ENCODE measurements at regions not wholly inside any gene's neighbourhood (a gene's known extent, or its start where the extent isn't known, plus 50 kb on each side); places are given as distances from the start of the nearest gene placed in this dataset.

- TF ChIP-seq EZH2 (IDR thresholded peaks at IDR 0.05; ENCODE audit: borderline replicate concordance, insufficient read depth, low read depth, low read length, poor library complexity, severe bottlenecking), result no peak
- TF ChIP-seq, protein P1, sequence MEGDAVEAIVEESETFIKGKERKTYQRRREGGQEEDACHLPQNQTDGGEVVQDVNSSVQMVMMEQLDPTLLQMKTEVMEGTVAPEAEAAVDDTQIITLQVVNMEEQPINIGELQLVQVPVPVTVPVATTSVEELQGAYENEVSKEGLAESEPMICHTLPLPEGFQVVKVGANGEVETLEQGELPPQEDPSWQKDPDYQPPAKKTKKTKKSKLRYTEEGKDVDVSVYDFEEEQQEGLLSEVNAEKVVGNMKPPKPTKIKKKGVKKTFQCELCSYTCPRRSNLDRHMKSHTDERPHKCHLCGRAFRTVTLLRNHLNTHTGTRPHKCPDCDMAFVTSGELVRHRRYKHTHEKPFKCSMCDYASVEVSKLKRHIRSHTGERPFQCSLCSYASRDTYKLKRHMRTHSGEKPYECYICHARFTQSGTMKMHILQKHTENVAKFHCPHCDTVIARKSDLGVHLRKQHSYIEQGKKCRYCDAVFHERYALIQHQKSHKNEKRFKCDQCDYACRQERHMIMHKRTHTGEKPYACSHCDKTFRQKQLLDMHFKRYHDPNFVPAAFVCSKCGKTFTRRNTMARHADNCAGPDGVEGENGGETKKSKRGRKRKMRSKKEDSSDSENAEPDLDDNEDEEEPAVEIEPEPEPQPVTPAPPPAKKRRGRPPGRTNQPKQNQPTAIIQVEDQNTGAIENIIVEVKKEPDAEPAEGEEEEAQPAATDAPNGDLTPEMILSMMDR (IDR thresholded peaks at IDR 0.05), result no peak
- 94% methylated on average over 3 of the region's 7 CpGs for WGBS (ENCODE audit: insufficient coverage)
- CTCF ChIA-PET, result no interaction called here
- peaks cover 39% of the 10 kb centered on the region for H3K4me1 Mint-ChIP-seq
- Histone ChIP-seq H3K9ac (ENCODE audit: low read length) (peak overlapping the region; percentile 99), H3K4me1 (ENCODE audit: control insufficient read depth in 2 of 2, insufficient read depth in 2 of 2, low read length in 2 of 2) (peaks cover 19 to 32% of the 10 kb centered on the region in 2 donors), H3K4me3 (ENCODE audit: control extremely low read depth in 1 of 5, extremely low read depth in 1 of 5, insufficient read depth in 1 of 5, low read depth in 2 of 5, low read length in 4 of 5) (peak overlapping the region; percentile 57 to 98 (median 83)), H3K4me2 (replicated peaks; ENCODE audit: low read depth, low read length, poor library complexity, severe bottlenecking) (peak overlapping the region; percentile 80), H3K9me3 (ENCODE audit: control extremely low read depth in 1 of 3, control insufficient read depth in 2 of 3, insufficient read depth in 1 of 3, low read length in 2 of 3) (no peaks in the 10 kb centered on the region), H3K79me2 (ENCODE audit: control insufficient read depth, insufficient read depth, low read length) (peaks cover 6% of the 10 kb centered on the region), H4K20me1 (ENCODE audit: control insufficient read depth, insufficient read depth, low read length, poor library complexity, severe bottlenecking) (no peaks in the 10 kb centered on the region), H3K27me3 (replicated peaks in 1 of 4; ENCODE audit: control extremely low read depth in 1 of 4, control insufficient read depth in 3 of 4, insufficient read depth in 4 of 4, low read length in 3 of 4) (no peaks in the 10 kb centered on the region), H3K27ac (ENCODE audit: low read length in 2 of 2) (peak overlapping the region; percentile 95 to 100), H3K36me3 (replicated peaks in 1 of 2; ENCODE audit: control extremely low read depth in 1 of 2, control insufficient read depth in 1 of 2, extremely low read depth in 1 of 2, insufficient read depth in 2 of 2, low read length in 1 of 2) (no peaks in the 10 kb centered on the region), H2AFZ (ENCODE audit: insufficient read depth, low read depth, low read length, poor library complexity, severe bottlenecking) (peak overlapping the region; percentile 78)
- ATAC-seq (ENCODE audit: low read depth) (no peak), DNase-seq (no peak)
- peak overlapping the region; percentile 96 for H3K4me3 Mint-ChIP-seq
- intact Hi-C loops (cut with micrococcal nuclease), result loop anchor here (5.0 kb wide), 3 partner anchors 186 to 894 kb away; no protein-coding TSS in a partner anchor
- H3K27ac Mint-ChIP-seq, result peak overlapping the region; percentile 100
- H3K27me3 Mint-ChIP-seq, result no peaks in the 10 kb centered on the region
- POLR2A ChIA-PET, result no interaction called here
- peaks cover 2% of the 10 kb centered on the region for H3K9me3 Mint-ChIP-seq (ENCODE audit: insufficient read depth)
Measured at GRCh38 chr13:33541456-33541855, 255.9 kb upstream of the STARD13 start.

DNA sequence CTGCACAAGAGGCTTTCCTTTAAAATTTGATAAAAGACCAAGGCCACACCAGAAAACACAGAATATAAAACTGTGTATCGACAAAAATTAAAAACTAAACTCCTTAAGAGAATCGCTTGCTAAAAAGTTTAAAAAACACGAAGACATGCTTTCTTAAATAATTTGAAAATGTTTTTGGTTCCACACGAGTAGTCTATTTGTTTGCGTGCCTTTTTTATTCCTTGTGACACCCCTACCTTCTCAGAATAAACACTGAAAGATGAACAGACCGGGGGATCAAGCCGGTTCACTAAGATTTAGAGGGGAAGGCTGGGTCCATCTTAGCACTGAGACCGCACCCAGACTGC lies 256.4 kb upstream of the STARD13 start:
- H3K27ac ChIP-seq (ENCODE audit: low read length in 2 of 2), result peak overlapping the region; percentile 95 to 100
- ATAC-seq (ENCODE audit: low read depth), result no peak
- peak overlapping the region; percentile 100 for H3K27ac Mint-ChIP-seq
- peak overlapping the region; percentile 99 for H3K9ac ChIP-seq (ENCODE audit: low read length)
- no peaks in the 10 kb centered on the region for H4K20me1 ChIP-seq (ENCODE audit: control insufficient read depth, insufficient read depth, low read length, poor library complexity, severe bottlenecking)
- H3K4me2 ChIP-seq (replicated peaks; ENCODE audit: low read depth, low read length, poor library complexity, severe bottlenecking), result peak overlapping the region; percentile 80
- H3K36me3 ChIP-seq (replicated peaks in 1 of 2; ENCODE audit: control extremely low read depth in 1 of 2, control insufficient read depth in 1 of 2, extremely low read depth in 1 of 2, insufficient read depth in 2 of 2, low read length in 1 of 2), result no peaks in the 10 kb centered on the region
- H3K4me3 ChIP-seq (ENCODE audit: control extremely low read depth in 1 of 5, extremely low read depth in 1 of 5, insufficient read depth in 1 of 5, low read depth in 2 of 5, low read length in 4 of 5), result peak overlapping the region; percentile 57 to 98 (median 83)
- TF ChIP-seq, protein P1 (IDR thresholded peaks at IDR 0.05), result no peak
- no peak for TF ChIP-seq EZH2 (IDR thresholded peaks at IDR 0.05; ENCODE audit: borderline replicate concordance, insufficient read depth, low read depth, low read length, poor library complexity, severe bottlenecking)
- DNase-seq, result no peak
- H3K27me3 ChIP-seq (replicated peaks in 1 of 4; ENCODE audit: control extremely low read depth in 1 of 4, control insufficient read depth in 3 of 4, insufficient read depth in 4 of 4, low read length in 3 of 4), result no peaks in the 10 kb centered on the region
- intact Hi-C loops (cut with micrococcal nuclease), result loop anchor here (1.0 to 5.0 kb wide), 9 partner anchors 137 to 1401 kb away; partner anchors contain the start of genes N4BP2L1, N4BP2L2, NBEA and RFC3
- ChIA-PET CTCF (interaction anchor here (1.6 kb wide), 1 partner anchor 960 kb away, joined by 6 read pairs; no protein-coding TSS in a partner anchor), POLR2A (interaction anchor here (1.4 kb wide), 1 partner anchor 1114 kb away, joined by 3 read pairs; no protein-coding TSS in a partner anchor)
- peaks cover 19 to 28% of the 10 kb centered on the region in 2 donors for H3K4me1 ChIP-seq (ENCODE audit: control insufficient read depth in 2 of 2, insufficient read depth in 2 of 2, low read length in 2 of 2)
- peaks cover 6% of the 10 kb centered on the region for H3K79me2 ChIP-seq (ENCODE audit: control insufficient read depth, insufficient read depth, low read length)
- peaks cover 2% of the 10 kb centered on the region for H3K9me3 Mint-ChIP-seq (ENCODE audit: insufficient read depth)
- peak overlapping the region; percentile 96 for H3K4me3 Mint-ChIP-seq
- H3K27me3 Mint-ChIP-seq, result no peaks in the 10 kb centered on the region
- H3K9me3 ChIP-seq (ENCODE audit: control extremely low read depth in 1 of 3, control insufficient read depth in 2 of 3, insufficient read depth in 1 of 3, low read length in 2 of 3), result no peaks in the 10 kb centered on the region
- WGBS (ENCODE audit: insufficient coverage), result 0% methylated on average over 3 of the region's 8 CpGs
- H3K4me1 Mint-ChIP-seq, result peaks cover 37% of the 10 kb centered on the region
- H2AFZ ChIP-seq (ENCODE audit: insufficient read depth, low read depth, low read length, poor library complexity, severe bottlenecking), result peak overlapping the region; percentile 78

Measured in B cell (primary cell).